OCI-LY3 (cell line): ENCODE measurements at regions not wholly inside any gene's neighbourhood (a gene's known extent, or its start where the extent isn't known, plus 50 kb on each side); places are given as distances from the start of the nearest gene placed in this dataset.

Experiments
- EZH2phosphoT487 ChIP-seq: fragments of 200-600 bp; shearing (Covaris generic); IDR thresholded peaks from 2 replicates; pipeline ENCODE4 v1.6.1; 2018; ENCODE audit warnings: antibody characterized with exemption, mixed run types, low read depth
- TF ChIP-seq, protein P1 (sequence below): fragments of 200-600, 300-600 bp; sonication (generic); IDR thresholded peaks from 2 replicates; pipeline ENCODE4 v1.5.1; 2014; ENCODE audit warnings: antibody characterized with exemption, low read length, low read depth

DNA sequence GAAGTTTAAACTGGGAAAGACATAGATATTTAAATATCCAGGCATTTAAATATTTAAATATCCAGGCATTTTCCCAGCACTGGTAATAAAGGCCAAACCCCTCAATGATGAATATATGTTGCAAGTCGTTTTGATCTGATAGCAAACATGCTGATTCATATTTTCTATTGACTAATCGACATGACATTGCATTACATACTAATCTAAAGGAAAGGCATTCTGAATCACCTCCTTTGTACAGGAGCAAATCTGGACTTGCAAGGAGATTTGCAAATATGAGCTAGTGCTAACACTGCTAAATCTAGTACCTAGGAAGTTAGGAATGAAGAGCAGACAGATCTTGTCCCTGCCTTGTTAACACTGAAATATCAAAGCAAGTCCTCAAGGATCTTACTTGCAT, 207.3 kb downstream of the SLC7A11 start:
- TF ChIP-seq, protein P1, sequence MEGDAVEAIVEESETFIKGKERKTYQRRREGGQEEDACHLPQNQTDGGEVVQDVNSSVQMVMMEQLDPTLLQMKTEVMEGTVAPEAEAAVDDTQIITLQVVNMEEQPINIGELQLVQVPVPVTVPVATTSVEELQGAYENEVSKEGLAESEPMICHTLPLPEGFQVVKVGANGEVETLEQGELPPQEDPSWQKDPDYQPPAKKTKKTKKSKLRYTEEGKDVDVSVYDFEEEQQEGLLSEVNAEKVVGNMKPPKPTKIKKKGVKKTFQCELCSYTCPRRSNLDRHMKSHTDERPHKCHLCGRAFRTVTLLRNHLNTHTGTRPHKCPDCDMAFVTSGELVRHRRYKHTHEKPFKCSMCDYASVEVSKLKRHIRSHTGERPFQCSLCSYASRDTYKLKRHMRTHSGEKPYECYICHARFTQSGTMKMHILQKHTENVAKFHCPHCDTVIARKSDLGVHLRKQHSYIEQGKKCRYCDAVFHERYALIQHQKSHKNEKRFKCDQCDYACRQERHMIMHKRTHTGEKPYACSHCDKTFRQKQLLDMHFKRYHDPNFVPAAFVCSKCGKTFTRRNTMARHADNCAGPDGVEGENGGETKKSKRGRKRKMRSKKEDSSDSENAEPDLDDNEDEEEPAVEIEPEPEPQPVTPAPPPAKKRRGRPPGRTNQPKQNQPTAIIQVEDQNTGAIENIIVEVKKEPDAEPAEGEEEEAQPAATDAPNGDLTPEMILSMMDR = no peak
- TF ChIP-seq EZH2phosphoT487 = no peak
